A673 (cell line): ENCODE measurements at regions not wholly inside any gene's neighbourhood (a gene's known extent, or its start where the extent isn't known, plus 50 kb on each side); places are given as distances from the start of the nearest gene placed in this dataset.

Source experiments
- BruUV-seq: library from RNA; stranded (reverse); fragments of 400-500 nt; replicated peaks from 2 replicates; lab custom pipeline; 2021; lab: Mats Ljungman, UMichigan
- CTCF ChIA-PET: fragments of 300-600 bp; sonication (Branson Sonifier 250); formaldehyde crosslinking; loops from one replicate; lab custom pipeline; 2022; ENCODE audit warnings: antibody characterized with exemption; lab: Charles Lee
- POLR2A ChIA-PET: fragments of 300-600 bp; sonication (Branson Sonifier 250); formaldehyde crosslinking; loops from one replicate; lab custom pipeline; 2022; ENCODE audit warnings: antibody characterized with exemption; ENCODE audit not compliant: low non-redundant PET; lab: Charles Lee
- DNase-seq: peaks from one replicate; pipeline ENCODE4 v3.0.0-alpha.2; 2015; ENCODE audit warnings: low spot score
- H3K27ac ChIP-seq: fragments of 200-600 bp; sonication (generic); 2 replicates; pipeline ENCODE4 v1.5.1; 2016; ENCODE audit warnings: mixed run types, low read depth, mild to moderate bottlenecking, mixed read lengths, antibody characterized with exemption, low read length; ENCODE audit not compliant: poor library complexity, severe bottlenecking
- H3K27me3 ChIP-seq: fragments of 200-600 bp; sonication (generic); replicated peaks from 2 replicates; pipeline ENCODE4 v1.6.1; 2017; ENCODE audit warnings: mixed run types, low read depth, mild to moderate bottlenecking, mixed read lengths, antibody characterized with exemption, low read length; ENCODE audit not compliant: insufficient read depth, poor library complexity
- H3K36me3 ChIP-seq: fragments of 200-600 bp; sonication (generic); 2 replicates; pipeline ENCODE4 v1.6.1; 2016; ENCODE audit warnings: mixed run types, mild to moderate bottlenecking, mixed read lengths, antibody characterized with exemption, low read length; ENCODE audit not compliant: insufficient read depth, poor library complexity, severe bottlenecking
- H3K4me1 ChIP-seq: fragments of 200-600 bp; sonication (generic); 2 replicates; pipeline ENCODE4 v1.6.1; 2017; ENCODE audit warnings: mixed run types, mild to moderate bottlenecking, mixed read lengths, antibody characterized with exemption, low read length; ENCODE audit not compliant: insufficient read depth, poor library complexity, severe bottlenecking
- H3K4me3 ChIP-seq: fragments of 200-600 bp; sonication (generic); 2 replicates; pipeline ENCODE4 v1.5.1; 2016; ENCODE audit warnings: low read depth, mixed run types, mild to moderate bottlenecking, mixed read lengths, low read length; ENCODE audit not compliant: poor library complexity, severe bottlenecking
- H3K9me3 ChIP-seq: fragments of 200-600 bp; sonication (generic); 2 replicates; pipeline ENCODE4 v1.6.1; 2016; ENCODE audit warnings: mixed run types, low read depth, mild to moderate bottlenecking, mixed read lengths, antibody characterized with exemption, low read length; ENCODE audit not compliant: poor library complexity, severe bottlenecking
- EZH2 ChIP-seq: fragments of 200-600 bp; sonication (generic); IDR thresholded peaks from 2 replicates; pipeline ENCODE4 v1.6.1; 2017; ENCODE audit warnings: borderline replicate concordance, low read depth, mild to moderate bottlenecking, mixed read lengths, antibody characterized with exemption, low read length; ENCODE audit not compliant: poor library complexity, severe bottlenecking
- intact Hi-C: fragments of 100-400 bp; cut with micrococcal nuclease; formaldehyde crosslinking; loops from one replicate; pipeline ENCODE4 v1.10.0; 2022; ENCODE audit not compliant: unreplicated experiment
- TF ChIP-seq, protein P1 (sequence below): fragments of 300-800, 200-600 bp; sonication (generic); conservative IDR thresholded peaks from 2 replicates; pipeline ENCODE4 v1.5.1; 2017; ENCODE audit warnings: low read depth, mild to moderate bottlenecking, antibody characterized with exemption, low read length, moderate library complexity, mixed read lengths

DNA sequence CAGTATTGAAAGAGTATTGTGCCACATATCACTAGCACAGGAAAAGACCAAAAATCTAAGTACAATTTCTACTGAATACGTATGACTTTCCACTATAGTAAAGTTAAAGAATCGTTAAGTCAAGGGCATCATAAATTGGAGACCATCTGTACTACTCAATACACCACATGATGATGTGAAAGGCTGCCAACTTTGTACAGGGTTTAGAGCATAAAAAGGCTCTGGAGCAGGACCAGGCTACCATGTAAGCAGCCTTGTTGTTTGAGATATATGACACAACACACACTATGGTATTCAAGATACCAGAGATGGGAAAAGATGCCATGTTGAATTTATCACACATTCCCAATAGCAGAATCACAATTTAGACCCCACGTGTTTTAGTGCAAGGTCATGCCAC, 294.9 kb upstream of the TRPC5 start:
- Histone ChIP-seq H3K27ac (no peak overlapping the region), H3K9me3 (no peaks in the 10 kb centered on the region), H3K36me3 (no peaks in the 10 kb centered on the region), H3K27me3 (no peaks in the 10 kb centered on the region), H3K4me3 (no peak overlapping the region), H3K4me1 (no peaks in the 10 kb centered on the region)
- ChIA-PET CTCF (no interaction called here), POLR2A (no interaction called here)
- BruUV-seq, result no TSS peak
- TF ChIP-seq EZH2, result no peak
- TF ChIP-seq, protein P1, sequence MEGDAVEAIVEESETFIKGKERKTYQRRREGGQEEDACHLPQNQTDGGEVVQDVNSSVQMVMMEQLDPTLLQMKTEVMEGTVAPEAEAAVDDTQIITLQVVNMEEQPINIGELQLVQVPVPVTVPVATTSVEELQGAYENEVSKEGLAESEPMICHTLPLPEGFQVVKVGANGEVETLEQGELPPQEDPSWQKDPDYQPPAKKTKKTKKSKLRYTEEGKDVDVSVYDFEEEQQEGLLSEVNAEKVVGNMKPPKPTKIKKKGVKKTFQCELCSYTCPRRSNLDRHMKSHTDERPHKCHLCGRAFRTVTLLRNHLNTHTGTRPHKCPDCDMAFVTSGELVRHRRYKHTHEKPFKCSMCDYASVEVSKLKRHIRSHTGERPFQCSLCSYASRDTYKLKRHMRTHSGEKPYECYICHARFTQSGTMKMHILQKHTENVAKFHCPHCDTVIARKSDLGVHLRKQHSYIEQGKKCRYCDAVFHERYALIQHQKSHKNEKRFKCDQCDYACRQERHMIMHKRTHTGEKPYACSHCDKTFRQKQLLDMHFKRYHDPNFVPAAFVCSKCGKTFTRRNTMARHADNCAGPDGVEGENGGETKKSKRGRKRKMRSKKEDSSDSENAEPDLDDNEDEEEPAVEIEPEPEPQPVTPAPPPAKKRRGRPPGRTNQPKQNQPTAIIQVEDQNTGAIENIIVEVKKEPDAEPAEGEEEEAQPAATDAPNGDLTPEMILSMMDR, result no peak
- no peak for DNase-seq
- intact Hi-C loops, result no loop called here

DNA sequence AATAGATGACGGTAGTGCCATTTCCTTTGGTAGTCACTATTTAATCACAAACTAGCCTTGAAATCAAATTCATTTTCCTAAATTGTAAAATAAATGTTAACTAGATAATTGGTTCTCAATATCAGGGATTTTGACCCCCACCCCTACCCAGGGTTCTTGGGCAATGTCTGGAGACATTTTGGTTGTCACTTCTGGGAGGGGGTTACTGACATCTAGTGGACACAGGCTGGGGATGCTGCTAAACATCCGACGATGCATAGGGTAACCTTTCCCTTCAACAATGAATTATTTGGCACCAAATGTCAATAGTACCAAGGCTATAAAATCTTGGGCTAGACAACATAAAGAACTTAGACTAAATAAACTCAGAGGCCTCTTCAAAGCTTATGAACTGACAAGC, 285.8 kb upstream of the TRPC5 start:
- Histone ChIP-seq H3K36me3 (no peaks in the 10 kb centered on the region), H3K4me1 (no peaks in the 10 kb centered on the region), H3K9me3 (no peaks in the 10 kb centered on the region), H3K4me3 (no peak overlapping the region), H3K27ac (no peak overlapping the region), H3K27me3 (peaks cover 2% of the 10 kb centered on the region)
- TF ChIP-seq EZH2, result no peak
- TF ChIP-seq, protein P1, result peak; percentile 32; the same call in 1 of the 2 replicates
- ChIA-PET CTCF (no interaction called here), POLR2A (no interaction called here)
- intact Hi-C loops, result no loop called here
- BruUV-seq, result no TSS peak
- no peak for DNase-seq

DNA sequence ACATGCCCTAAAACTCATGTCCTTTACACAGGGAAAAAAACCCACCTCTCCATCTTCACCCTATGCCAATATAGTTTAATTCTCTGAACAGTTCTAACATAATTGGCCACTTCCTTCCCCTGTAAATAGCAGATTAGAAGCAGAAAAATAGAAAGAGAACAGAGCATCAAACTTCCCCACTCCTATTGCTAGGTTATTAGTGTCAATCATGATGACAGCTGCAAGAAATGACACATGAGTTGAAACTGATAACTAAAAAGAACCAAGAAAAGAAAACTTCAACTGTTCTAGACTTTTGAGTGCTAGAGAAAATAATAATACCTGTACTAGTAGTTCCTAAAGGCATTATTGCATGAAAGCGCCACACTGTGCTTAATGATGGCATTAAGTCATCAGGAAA, 284.5 kb upstream of the TRPC5 start:
- H3K9me3 ChIP-seq, result no peaks in the 10 kb centered on the region
- H3K4me3 ChIP-seq, result no peak overlapping the region
- no peak overlapping the region for H3K27ac ChIP-seq
- DNase-seq, result no peak
- intact Hi-C loops, result no loop called here
- H3K36me3 ChIP-seq, result no peaks in the 10 kb centered on the region
- no TSS peak for BruUV-seq
- ChIA-PET POLR2A (no interaction called here), CTCF (no interaction called here)
- H3K27me3 ChIP-seq, result peaks cover 2% of the 10 kb centered on the region
- no peak for TF ChIP-seq EZH2
- TF ChIP-seq, protein P1, result no peak
- no peaks in the 10 kb centered on the region for H3K4me1 ChIP-seq
